HG02938 (cell line): ENCODE measurements at regions not wholly inside any gene's neighbourhood (a gene's known extent, or its start where the extent isn't known, plus 50 kb on each side); places are given as distances from the start of the nearest gene placed in this dataset.

Experiments
- ATAC-seq: cut with Tn5 transposase; IDR thresholded peaks from one replicate; pipeline ENCODE4 v1.9.1; 2021; ENCODE audit warnings: mild to moderate bottlenecking, moderate library complexity; ENCODE audit not compliant: unreplicated experiment

- ATAC-seq = no peak
Measured at GRCh38 chr5:14090755-14091154, 52.4 kb upstream of the TRIO start.

DNA sequence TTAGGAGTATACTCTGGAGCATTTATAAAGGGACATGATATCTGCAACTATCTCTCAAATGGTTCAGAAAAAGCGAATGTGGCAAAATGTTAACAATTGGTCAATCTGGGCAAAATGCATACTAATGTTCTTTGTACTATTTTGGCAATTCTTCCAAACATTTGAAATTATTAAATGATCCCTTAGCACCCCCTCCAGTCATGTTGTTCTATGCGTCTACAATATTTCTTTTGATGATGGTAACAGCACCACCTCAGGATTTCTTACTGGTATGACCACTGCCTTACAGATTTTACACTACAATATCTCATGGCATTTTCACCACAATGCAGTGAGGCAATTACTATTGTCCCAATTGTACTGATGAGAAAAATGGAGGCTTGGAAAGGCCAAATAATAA lies 52.9 kb upstream of the TRIO start:
- ATAC-seq = no peak

DNA sequence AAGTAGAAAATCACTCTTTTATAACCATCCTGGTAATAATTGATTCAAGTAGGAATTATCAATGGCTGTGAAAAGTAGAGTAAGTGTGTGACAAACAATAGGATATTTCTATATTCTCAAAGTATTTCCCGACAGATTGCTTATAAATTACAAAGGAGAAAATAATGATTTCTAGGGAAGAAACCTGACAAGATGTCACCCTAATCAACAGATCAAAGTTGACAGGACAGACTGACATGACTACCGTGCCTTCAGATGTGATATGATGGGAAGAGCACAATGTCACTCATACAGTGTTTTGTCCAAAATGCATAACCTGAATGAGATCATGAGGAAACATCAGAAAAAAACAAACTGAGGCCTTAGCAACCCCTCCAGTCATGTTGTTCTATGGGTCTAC lies 53.9 kb upstream of the TRIO start:
- ATAC-seq = no peak

DNA sequence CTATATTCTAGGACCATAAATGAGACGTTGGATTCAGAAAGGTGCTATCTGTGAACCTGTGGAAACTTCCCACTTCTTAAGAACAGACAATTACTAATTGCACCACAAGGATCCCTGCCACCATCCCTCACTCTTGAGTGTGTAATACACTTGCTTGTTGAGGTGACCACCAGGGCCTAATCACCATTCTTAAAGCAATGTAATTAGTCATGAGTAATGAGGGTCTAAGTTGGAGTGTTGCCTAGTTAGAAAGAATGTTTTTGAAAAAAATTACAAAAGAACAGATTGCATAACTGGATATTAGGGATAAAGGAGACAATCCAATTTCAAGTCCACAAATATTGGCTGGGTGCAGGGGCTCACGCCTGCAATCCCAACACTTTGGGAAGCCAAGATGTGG lies 56.9 kb upstream of the TRIO start:
- no peak for ATAC-seq

- no peak for ATAC-seq
Measured at GRCh38 chr5:14082973-14083372, 60.2 kb upstream of the TRIO start.

GRCh38 chr5:14082523-14082922 lies 60.6 kb upstream of the TRIO start:
- ATAC-seq = no peak

DNA sequence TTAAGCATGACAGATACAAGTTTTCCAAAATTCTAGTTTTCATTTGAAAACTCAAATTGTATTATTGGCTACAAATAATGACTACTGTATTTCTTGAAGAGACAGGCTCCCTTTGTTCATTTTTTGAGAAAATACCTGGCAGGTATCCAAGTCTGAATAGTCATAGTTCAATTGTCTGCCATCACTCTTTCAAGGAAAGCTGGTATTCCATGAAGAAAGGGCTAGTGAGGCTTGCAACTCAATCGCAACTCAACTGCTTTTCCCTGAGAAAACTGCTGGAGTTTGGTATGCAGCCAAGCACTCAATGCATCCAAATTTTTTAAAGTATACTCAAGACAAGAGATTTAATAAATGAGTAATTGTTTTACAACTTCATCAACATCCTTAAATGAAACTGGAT lies 61.4 kb upstream of the TRIO start:
- ATAC-seq = no peak

GRCh38 chr5:14078716-14079115 lies 64.4 kb upstream of the TRIO start:
- no peak for ATAC-seq

- ATAC-seq = no peak
Measured at GRCh38 chr5:14077501-14077900, 65.6 kb upstream of the TRIO start.

DNA sequence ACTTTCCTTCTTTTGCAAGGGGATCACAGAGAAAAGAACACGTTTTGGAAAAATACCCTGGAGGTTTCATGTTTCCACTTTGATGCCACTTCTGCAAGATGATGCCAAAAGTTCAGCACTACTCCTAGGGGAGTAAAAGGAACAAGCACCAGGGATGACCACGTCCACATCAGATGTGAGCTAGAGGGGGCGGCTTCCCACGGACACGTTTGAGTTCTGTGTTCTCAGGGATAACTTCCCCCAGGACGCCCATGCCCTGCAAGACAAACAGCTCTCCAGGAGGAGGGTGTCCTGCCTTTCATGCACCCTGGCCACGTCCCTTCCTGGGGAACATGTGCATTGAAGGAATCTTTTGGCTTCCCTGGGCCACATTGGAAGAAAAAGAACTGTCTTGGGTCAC lies 66.6 kb upstream of the TRIO start:
- ATAC-seq = no peak

- ATAC-seq = no peak
Measured at GRCh38 chr5:14075937-14076336, 67.2 kb upstream of the TRIO start.

- ATAC-seq = no peak
Measured at GRCh38 chr5:14071433-14071832, 71.7 kb upstream of the TRIO start.

DNA sequence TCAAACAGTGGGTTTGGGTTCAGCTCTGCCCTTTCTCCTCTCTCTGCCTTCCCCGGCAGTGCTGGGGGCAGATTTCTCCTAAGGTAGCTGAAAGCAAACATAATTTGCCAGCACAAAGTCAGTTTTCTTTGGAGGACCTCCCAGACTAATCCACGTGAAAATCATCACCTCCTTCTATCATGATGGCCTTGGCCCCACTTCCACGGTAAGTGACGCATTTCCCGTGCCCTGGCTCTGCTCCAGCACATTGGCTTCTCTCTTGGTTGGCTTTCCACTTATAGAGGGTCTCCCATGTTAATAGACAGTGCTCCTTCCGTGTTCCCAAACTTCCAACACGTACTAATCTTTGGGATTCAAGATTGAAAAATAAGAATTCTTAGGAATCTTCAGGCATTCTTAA lies 74.1 kb upstream of the TRIO start:
- ATAC-seq = no peak

DNA sequence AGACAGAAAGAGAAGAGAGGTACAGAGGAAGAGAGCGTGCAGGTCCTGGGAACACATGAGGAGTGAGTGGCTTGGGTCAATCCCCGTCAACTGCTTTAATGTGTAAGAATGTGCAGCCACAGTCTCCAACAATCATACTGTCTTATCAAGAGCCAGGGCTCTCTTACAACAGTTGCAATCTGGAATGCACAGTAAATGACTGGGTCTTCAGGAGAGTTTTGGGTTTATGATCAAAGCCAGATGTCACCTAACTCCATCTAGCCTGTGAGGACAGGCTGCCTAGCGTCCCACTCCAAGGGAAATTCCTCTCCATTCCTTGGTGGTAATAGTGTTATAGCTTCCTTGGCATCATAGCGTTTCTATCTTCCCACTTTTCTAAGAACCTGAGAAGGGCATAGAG lies 75.0 kb upstream of the TRIO start:
- no peak for ATAC-seq

DNA sequence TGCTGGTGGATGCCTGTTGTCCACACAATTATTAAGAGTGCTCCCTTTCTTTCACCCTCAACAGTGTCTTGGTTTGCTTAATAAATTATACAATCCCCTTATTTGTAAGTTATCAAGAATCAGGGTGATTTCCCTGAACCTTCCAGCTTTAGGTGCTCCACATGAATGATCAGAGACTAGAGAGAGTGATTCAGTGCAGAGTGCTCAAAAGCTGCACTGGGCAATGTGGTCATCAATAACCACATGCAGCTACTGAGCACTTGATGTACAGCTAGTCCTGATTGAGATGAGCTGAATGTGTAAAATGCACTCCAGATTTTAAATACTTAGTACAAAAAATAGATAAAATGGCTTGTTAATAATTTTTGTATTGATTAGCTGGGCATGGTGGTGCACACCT lies 76.8 kb upstream of the TRIO start:
- ATAC-seq = no peak

GRCh38 chr5:14064841-14065240 lies 78.3 kb upstream of the TRIO start:
- ATAC-seq = no peak

DNA sequence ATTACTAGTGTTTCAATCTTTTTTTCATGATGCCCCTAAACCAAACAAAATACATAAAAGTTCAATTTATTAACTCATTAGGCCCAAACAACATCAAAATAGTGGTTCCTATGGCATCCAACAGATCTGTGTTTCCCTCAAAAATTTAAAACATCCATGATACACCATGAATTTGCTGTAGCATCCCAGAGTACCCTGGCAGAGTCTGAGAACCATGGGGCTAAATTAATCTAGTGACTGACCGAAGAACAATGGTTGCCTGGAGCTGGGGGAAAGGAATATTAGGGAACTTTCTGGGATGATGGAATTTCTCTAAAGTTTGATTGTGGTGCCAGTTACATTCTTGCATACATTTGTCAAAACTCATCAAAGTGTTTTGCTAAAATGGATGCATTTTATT lies 79.5 kb upstream of the TRIO start:
- ATAC-seq = no peak

GRCh38 chr5:14063138-14063537 lies 80.0 kb upstream of the TRIO start:
- no peak for ATAC-seq

DNA sequence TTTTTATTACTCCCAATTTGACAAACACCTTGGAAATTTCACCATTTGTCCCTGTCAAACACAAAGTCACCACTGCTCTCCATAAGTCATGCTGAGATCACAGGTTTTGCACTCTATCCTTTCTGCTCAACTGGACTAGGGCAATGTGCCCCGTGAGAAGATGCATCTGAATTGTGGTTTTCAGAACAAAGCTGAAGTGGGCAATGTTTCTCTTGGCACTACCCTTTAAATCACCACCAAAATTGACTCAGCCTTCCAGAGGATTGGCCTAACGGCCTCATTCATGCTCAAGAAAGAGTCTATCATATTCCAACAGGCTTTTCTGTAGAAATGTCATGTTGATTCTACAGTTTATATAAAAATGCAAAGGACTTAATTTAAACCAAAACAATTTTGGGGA lies 81.0 kb upstream of the TRIO start:
- no peak for ATAC-seq

DNA sequence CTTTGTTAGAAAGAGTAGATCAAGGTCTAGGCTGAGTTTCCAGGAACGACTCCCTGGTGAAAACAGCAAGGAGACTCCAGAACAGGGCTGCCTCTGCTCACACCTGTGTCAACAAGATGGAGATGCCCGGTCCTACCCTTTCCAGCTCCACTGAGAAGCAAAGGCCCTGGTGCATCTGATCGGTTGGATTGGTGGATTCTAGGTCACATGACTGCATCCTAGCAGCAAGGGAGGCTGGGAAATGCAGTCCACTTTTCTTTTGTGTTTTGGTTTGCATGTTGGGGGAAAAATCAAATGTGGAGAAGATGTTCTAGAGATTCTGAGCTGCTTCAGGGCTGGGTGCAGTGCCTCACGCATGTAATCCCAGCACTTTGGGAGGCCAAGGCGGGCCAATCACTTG lies 82.0 kb upstream of the TRIO start:
- ATAC-seq = no peak

DNA sequence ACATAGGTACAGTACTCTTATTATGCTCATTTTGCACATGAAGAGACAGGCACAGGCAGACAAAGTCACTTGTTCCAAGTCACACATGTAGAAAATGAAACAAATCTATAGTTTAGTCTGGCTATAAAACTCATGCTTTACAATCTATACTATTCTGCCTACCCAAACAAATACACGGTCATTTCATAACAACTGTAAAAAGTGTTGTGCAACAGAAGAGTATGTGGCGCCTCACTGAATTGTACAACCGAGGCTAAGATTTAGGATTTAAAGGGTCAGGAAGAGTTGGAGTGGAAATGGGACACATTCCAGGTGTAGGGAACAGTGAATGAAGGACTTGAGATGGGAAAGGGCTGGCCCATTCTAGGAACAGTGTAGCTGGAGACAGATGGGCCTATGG lies 82.9 kb upstream of the TRIO start:
- ATAC-seq = no peak

- no peak for ATAC-seq
Measured at GRCh38 chr5:14059810-14060209, 83.3 kb upstream of the TRIO start.

DNA sequence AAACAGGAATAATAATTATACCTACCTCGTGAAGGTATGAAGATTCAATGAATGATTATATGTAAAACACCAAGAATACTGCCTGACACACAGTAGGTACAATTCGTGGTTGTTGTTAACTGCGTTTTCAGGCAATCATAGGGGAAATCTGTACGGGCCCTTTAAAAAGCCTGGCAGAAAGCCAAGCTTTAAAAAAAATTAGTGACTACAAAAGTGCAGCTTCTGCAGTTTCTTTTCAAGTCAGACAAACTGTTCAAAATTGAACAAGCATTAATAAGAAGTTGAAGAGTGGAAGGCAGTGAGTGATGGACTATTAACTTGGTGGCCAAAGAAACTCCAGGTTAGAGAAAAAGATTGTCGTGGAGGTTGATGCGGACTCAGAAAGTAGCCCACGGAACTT lies 85.9 kb upstream of the TRIO start:
- ATAC-seq = no peak

- no peak for ATAC-seq
Measured at GRCh38 chr5:14056039-14056438, 87.1 kb upstream of the TRIO start.
